Glomerular visceral epithelial cell (primary cell): ENCODE measurements at regions not wholly inside any gene's neighbourhood (a gene's known extent, or its start where the extent isn't known, plus 50 kb on each side); places are given as distances from the start of the nearest gene placed in this dataset.

Experiments
- DNase-seq: peaks from one replicate; pipeline ENCODE4 v3.0.0-alpha.2; 2016; ENCODE audit errors: extremely low spot score

- no peak for DNase-seq
Measured at GRCh38 chr20:50426866-50427718, 83.1 kb upstream of the PTPN1 start.

DNA sequence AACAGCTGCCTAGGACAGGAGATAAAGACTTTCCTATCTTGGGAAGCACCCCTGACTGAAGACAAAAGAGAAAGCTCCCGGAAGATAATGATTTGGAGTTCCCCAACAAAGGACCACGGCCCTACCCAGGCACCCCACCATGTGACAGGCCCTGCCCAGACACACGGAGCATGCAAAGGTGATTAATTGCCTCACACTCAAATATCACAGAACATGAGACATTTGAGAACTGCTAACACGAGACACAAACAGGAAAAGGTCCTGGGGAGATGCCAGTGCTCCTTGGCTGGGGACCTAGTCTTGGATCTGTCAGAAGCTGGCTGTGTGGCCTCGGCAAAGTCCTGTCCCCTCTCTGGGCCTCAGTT is 82.5 kb upstream of the PTPN1 start:
- no peak for DNase-seq

GRCh38 chr20:50428097-50428828 is 81.9 kb upstream of the PTPN1 start:
- DNase-seq: no peak

GRCh38 chr20:50429412-50429811 is 80.8 kb upstream of the PTPN1 start:
- DNase-seq: no peak

DNA sequence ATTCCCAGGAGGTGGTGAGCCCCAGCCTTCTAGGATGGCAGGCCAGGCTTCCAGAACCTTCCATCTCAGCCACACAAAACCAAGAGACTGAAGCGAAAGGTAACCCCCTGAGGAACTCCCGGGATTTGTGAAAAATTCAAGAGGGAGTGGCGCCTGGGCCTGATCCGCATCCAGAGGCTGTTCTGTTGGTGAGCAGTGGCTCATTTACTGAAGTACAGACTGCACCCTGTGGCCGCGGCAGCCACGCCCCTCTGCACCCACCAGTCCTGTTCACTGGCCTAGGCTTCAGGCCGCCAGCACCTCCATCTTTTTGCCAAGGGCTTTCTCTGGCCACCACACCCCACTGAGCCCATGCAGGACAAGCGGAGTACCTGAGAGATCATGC is 79.1 kb upstream of the PTPN1 start:
- DNase-seq: no peak

DNA sequence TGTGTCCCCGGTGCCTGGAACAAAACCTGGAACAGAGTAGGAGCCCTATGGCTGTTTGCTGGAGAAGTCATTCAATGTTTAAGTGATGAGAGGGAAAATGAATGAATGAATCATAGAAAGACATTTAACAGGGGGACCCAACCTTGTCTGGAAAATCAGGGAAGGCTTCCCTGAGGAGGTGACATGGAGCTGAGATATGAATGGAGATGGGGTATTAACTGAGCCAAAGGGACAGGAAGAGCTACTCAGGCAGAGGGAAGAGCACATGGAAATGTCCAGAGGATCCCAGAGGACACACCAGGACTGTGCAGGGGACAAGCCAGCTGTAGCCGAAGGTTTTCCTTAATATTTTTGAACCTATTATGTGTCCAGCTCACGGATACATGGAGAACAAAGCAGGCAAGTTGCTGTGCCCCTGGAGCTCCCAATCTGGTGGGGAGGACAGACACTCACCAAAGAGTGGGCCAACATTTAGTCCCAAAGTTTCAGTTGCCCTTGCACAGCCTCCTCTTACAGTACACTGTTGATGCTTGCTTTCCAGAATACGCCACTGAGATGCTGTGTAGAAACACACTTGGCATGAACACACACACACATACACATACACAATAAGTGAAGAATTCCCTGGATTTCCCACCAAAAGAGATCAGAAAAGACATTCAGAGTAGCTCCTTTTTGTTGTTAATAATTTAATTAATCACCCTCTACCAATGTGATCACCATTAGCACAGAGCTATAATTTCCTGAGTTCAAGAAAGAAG is 77.0 kb upstream of the PTPN1 start:
- DNase-seq: no peak

DNA sequence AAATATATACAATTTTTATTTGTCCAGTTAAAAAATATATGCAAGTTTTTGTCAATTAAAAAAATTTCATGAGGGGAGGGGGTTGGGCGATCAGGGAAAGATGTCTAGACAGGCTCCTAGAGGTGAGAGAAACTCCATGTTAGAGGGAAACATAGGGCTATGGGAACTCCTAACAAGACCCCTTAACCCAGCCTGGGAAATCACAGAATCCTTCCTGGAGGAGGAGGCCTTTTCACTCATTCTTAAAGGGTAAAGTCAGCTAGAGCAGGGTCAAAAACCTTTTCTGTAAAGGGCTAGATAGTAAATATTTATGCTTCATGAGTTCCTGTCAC is 75.9 kb upstream of the PTPN1 start:
- DNase-seq: no peak

GRCh38 chr20:50434653-50435396 is 75.4 kb upstream of the PTPN1 start:
- no peak for DNase-seq

- DNase-seq: no peak
Measured at GRCh38 chr20:50435397-50436051, 74.7 kb upstream of the PTPN1 start.

- no peak for DNase-seq
Measured at GRCh38 chr20:50436052-50436656, 74.0 kb upstream of the PTPN1 start.

- DNase-seq: no peak
Measured at GRCh38 chr20:50436696-50437095, 73.5 kb upstream of the PTPN1 start.

DNA sequence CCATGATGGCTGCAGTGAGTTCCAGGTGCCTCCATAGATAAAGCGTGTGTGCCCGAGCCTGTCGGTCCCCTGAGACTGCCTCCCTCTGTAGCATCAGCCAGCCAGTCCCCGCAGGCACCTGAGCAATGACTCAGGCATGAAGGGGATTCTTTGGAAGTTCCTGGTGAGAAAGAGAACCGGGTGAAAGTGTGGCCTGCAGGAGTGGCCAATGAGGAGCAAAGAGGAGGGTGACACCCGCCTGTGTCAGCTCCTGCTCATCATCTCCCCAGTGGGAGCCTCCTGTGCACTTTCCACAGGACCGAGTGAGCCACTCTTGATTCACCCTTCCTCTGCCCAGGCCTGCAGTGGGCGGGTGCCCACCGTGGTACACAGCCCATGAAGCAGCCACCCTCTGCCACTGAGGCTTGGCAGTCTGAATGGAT is 71.2 kb upstream of the PTPN1 start:
- DNase-seq: peak; percentile 83

- DNase-seq: no peak
Measured at GRCh38 chr20:50439539-50440453, 70.4 kb upstream of the PTPN1 start.

DNA sequence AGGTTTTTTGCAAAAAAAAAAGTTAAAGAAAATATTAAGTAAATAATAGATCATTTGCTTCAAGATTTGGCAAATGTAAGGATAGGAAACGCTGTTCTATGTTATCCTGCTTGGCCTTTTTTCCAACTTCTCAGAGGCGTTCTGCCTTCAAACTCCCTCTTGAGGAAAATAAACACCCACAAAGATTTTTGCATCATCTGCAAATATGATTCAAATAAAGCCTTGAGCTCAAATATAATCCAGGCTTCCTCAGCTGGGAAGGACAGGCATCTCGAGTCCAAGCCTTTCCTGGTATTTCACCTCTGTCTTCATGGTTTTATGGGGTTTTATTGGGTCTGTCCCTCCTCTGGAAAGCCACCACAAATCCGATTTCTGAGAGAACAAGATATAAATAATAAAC is 67.7 kb upstream of the PTPN1 start:
- no peak for DNase-seq

- no peak for DNase-seq
Measured at GRCh38 chr20:50445354-50446151, 64.6 kb upstream of the PTPN1 start.

- no peak for DNase-seq
Measured at GRCh38 chr20:50446351-50447101, 63.7 kb upstream of the PTPN1 start.

DNA sequence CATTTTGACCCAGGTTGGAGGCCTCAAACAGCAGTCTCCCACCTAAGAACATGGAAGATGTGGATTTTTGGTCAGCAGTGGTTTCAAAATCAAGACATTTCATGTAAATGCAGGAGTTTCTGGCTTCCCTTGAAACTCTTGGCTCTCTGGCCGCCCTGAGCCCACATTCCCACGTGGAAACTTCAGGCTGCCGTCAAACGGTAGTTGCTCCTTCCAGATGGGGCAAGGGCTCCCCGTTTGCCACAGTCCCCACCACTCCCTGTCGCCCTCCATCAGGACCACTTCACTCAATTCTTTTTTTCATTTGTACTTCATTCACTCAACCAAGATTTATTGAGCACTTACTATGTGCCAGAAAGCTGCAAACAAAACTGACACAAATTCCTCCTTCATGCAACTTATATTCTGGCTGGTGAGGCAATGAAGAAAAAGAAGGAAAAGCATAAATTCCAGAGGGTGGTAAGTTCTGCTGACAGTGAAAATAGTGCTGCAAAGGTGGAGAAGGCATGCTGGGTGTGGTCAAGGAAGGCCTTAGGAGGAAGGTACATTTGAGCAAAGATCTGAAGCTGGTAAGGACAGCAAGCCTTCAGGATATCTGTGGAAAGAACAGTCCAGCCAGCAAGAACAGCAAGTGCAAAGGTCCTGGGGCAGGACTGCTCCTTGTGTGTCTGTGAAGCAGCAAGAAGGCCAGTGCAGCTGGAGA is 62.9 kb upstream of the PTPN1 start:
- DNase-seq: no peak

DNA sequence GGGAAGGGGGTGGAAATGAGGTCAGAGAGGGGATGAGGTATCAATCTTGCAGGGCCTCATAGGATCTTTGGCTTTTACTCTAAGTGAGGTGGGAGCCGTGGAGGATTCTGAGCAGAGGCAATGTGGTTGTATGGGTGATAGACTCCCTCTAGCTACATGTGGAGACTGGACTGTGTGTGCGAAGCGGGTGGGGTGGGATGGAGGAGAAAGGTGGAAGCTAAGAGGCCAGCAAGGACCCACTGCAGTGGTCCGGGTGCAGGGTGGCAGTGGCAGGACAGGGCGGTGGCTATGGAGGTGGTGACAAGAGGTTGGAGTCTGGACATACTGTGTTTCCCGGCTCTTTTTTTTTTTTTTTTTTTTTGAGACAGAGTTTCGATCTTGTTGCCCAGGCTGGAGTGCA is 62.4 kb upstream of the PTPN1 start:
- no peak for DNase-seq
